ENCODE measurements at regions not wholly inside any gene's neighbourhood (a gene's known extent, or its start where the extent isn't known, plus 50 kb on each side); places are given as distances from the start of the nearest gene placed in this dataset.

DNA sequence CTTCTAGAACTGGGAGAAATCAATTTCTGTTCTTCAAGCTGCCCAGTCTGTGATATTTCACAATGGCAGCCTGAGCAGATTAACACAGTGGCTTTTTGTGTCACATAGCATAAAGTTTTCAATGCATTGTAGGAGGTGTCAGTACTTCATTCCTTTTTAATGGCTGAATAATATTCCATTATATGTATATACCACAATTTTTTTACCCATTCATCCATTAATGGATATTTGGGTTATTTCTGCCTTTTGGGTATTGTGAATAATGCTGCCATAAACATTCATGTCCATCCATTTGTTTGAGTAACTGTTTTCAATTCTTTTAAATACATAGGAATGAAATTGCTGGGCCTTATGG lies 191.5 kb downstream of the SETD4 start:
- TF ChIP-seq POLR2AphosphoS5 (IDR thresholded peaks at IDR 0.05; ENCODE audit: insufficient read depth, low read depth, low read length): no peak
- TF ChIP-seq JUN (IDR thresholded peaks at IDR 0.05; ENCODE audit: borderline replicate concordance, insufficient read depth, insufficient read length, low read depth): no peak
- TF ChIP-seq, protein P1, sequence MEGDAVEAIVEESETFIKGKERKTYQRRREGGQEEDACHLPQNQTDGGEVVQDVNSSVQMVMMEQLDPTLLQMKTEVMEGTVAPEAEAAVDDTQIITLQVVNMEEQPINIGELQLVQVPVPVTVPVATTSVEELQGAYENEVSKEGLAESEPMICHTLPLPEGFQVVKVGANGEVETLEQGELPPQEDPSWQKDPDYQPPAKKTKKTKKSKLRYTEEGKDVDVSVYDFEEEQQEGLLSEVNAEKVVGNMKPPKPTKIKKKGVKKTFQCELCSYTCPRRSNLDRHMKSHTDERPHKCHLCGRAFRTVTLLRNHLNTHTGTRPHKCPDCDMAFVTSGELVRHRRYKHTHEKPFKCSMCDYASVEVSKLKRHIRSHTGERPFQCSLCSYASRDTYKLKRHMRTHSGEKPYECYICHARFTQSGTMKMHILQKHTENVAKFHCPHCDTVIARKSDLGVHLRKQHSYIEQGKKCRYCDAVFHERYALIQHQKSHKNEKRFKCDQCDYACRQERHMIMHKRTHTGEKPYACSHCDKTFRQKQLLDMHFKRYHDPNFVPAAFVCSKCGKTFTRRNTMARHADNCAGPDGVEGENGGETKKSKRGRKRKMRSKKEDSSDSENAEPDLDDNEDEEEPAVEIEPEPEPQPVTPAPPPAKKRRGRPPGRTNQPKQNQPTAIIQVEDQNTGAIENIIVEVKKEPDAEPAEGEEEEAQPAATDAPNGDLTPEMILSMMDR (IDR thresholded peaks at IDR 0.05; ENCODE audit: extremely low read depth in 1 of 2, insufficient read depth in 1 of 2, low read depth in 1 of 2, low read length in 2 of 2): no peak
- no peak for TF ChIP-seq POLR2A (IDR thresholded peaks at IDR 0.05; ENCODE audit: low read depth, low read length)

Measured in endothelial cell of umbilical vein (primary cell).